ENCODE measurements at regions not wholly inside any gene's neighbourhood (a gene's known extent, or its start where the extent isn't known, plus 50 kb on each side); places are given as distances from the start of the nearest gene placed in this dataset.

DNA sequence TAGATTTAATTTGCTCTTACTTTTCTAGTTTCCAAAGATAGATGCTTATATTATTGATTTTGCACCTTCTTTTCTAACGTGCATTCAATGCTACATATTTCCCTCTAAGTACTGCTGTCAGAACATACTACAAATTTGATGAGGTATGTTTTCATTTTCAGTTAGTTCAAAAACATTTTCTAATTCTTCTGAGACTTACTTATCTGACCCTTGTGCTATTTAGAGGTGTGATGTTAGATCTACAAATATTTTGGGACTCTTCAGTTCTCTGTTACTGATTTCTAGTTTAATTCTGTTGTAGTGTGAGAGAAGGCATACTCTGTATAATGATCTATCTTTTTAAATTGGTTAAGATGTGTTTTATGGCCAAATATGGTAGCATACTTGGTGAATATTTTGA lies 97.8 kb upstream of the TMEM168 start:
- in situ Hi-C loops (cut with MboI; ENCODE audit: low sequenced_read_pairs), result no loop called here

- in situ Hi-C loops (cut with MboI; ENCODE audit: low sequenced_read_pairs), result no loop called here
Measured at GRCh38 chr7:112887337-112887736, 97.1 kb upstream of the TMEM168 start.

DNA sequence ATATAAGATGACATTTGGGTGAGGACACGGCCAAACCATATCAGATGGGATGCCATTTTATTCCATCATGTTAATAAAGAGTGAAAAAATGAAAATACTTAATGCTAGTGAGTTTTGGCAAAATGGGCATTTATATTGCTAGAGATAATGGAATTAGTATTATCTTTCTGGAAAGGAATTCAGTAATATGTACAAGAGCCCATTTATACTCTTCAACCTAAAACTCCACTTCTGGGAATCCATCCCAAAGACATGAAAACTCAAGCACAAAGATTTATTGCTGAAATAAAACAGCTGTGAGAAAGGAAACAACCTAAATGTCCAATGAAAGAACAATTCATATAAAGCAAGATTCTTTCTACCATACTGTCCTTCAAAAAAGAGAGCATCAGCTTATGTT lies 96.0 kb upstream of the TMEM168 start:
- in situ Hi-C loops (cut with MboI; ENCODE audit: low sequenced_read_pairs), result no loop called here

- in situ Hi-C loops (cut with MboI; ENCODE audit: low sequenced_read_pairs), result no loop called here
Measured at GRCh38 chr7:112882991-112883390, 92.8 kb upstream of the TMEM168 start.

DNA sequence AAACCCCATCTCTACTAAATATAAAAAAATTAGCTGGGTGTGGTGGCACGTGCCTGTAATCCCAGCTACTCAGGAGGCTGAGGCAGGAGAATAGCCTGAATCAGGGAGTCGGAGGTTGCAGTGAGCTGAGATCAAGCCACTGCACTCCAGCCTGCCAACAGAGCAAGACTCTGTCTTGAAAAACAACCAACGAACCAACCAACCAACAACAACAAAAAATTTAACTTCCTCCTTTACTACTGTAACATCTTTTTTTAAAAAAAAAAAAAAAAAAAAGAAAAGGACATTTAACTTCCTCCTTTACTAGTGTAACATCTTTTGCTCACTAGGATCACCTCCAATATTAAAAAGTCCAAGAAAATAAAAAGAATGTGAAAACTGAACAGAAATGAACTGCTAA lies 92.3 kb upstream of the TMEM168 start:
- in situ Hi-C loops (cut with MboI; ENCODE audit: low sequenced_read_pairs), result no loop called here

DNA sequence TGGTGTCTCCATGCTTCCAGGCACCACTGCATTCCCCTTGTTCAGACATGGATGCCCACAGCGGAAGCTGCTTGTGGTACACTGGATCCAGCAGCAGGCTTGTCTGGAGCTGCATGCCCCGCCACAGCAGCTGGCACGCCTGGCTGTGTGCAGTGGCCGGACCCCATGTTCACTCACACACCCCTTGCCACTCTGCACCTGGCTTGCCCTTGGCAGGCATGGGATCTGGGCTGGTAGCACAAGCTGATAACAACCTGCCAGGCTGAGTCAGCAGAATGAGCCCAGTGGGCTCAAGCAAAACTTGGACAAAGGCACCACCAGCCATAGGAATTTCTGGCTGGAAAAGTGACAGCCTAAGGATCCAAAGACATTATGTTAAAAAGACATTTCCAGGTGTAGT lies 91.8 kb upstream of the TMEM168 start:
- in situ Hi-C loops (cut with MboI; ENCODE audit: low sequenced_read_pairs), result no loop called here

DNA sequence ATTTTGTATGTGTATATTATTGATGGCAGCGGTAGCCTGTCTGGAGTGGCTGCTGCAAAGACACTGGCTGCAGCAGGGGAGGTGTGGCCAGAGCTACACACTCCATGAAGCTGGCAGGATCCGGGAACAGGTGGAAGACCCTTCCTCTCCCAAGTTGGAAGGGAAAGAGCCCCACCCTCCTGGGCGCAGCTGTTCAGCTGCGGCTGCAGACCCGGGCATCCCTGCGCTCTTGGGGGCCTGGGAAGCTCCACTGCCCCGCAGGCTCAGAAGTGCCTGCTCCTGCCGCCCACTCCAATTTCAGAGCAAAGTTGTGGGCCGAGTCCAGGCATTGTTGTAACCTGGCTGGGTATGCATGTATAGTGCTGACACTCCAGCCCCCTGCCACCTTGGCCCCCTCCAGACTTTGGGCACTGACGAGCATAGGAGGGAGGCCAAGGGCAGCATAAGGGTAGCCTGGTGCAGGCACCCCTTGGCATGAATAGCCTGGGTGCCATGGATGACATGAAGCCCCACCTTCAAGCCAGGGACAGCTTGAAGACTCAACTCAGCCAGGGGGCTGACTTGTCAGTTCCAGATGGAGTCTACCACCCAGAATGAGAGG lies 90.7 kb upstream of the TMEM168 start:
- in situ Hi-C loops (cut with MboI; ENCODE audit: low sequenced_read_pairs), result no loop called here

GRCh38 chr7:112877691-112878460 lies 87.7 kb upstream of the TMEM168 start:
- in situ Hi-C loops (cut with MboI; ENCODE audit: low sequenced_read_pairs), result no loop called here

GRCh38 chr7:112876877-112877276 lies 86.7 kb upstream of the TMEM168 start:
- in situ Hi-C loops (cut with MboI; ENCODE audit: low sequenced_read_pairs), result no loop called here

GRCh38 chr7:112874909-112875308 lies 84.7 kb upstream of the TMEM168 start:
- in situ Hi-C loops (cut with MboI; ENCODE audit: low sequenced_read_pairs), result no loop called here

DNA sequence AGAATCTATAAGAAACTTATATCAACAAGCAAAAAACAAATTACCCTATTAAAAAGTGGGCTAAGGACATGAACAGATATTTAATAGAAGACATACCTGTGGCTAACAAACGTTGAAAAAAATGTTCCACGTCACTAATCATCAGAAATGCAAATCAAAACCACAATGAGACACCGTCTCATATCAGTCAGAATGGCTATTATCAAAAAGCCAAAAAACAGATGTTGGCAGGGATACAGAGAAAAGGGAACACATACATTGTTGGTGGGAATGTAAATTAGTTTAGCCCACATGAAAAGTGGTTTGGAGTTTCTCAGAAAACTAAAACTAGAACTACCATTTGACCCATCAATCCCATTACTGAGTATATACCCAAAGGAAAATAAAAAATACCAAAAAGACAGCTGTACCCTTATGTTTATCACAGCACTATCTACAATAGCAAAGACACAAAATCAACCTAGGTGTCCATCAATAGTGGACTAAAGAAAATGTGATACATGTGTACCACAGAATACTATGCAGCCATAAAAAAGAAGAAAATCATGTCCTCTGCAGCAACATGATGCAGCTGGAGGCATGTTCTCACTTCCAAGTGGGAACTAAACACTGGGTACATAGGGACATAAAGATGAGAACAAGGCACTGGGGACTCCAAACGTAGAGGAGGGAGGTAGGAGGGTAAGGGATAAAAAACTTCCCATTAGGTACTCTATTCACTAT lies 83.8 kb upstream of the TMEM168 start:
- in situ Hi-C loops (cut with MboI; ENCODE audit: low sequenced_read_pairs), result no loop called here

DNA sequence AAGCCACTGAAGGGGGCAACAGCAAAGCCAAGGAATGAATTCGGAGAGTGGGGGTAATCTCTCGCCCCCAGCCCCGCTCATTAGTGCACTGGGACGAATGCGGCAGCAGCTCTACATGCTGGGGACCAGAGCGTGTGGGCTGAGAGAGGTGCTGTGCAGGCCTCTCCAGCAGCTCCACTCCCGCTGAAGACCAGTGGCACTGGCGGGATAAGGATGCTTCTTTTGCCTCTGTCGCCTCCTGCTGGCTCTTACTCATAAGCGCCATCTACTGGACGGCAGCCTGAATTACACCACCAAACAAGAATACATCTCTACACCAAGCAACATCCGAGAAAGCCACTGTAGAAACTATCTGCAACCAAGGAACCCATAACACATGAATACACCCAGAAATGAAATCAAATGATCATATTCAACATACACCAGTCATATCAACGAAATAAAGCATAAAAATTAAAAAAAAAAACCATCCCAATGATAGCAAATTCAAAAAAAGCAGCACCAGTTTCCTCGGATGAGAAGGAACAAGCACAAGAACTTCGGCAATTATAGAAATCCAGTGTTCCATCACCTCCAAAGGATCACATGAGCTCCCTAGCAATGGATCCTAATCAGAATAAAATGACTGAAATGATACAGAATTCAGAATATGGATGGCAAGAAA lies 79.0 kb upstream of the TMEM168 start:
- in situ Hi-C loops (cut with MboI; ENCODE audit: low sequenced_read_pairs), result no loop called here

GRCh38 chr7:112868609-112869008 lies 78.4 kb upstream of the TMEM168 start:
- in situ Hi-C loops (cut with MboI; ENCODE audit: low sequenced_read_pairs), result no loop called here

DNA sequence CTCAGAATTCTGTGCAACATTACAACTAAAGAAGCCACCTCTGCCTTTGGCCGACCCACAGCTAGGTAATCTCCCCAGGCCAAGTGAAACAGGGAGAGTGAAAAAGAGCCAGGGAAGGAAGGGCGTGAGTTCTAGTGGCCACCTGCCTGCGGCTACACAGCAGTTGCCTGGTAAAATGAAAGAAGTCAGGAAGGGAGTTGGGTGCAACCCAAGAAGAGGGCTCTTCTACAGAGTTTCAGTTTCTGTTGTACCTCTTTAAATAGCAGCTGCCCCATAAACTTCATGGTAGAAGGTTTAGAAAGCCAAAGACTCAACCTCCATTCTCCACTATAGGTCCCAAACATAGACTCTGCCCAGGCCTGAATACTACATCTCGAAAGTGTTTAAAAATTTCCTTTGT lies 76.2 kb upstream of the TMEM168 start:
- in situ Hi-C loops (cut with MboI; ENCODE audit: low sequenced_read_pairs), result no loop called here

DNA sequence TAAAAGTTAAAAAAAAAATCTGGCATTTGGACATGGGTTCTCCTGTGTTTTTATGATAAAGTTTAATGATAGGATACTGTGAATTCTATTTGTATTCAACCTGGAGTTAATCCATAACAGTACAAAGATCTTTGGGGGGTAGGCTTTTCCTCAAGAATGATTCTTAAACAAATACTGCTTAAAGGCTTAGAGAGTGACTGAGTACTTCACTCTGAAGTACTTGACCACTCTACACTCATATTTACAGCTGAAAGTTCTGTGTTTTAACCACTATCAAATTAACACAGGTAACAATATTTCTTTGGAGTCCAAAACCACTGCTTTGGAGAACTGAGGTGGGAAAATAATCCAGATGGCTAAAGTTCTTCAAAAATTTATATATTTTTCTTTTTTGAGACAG lies 74.2 kb upstream of the TMEM168 start:
- in situ Hi-C loops (cut with MboI; ENCODE audit: low sequenced_read_pairs), result no loop called here

DNA sequence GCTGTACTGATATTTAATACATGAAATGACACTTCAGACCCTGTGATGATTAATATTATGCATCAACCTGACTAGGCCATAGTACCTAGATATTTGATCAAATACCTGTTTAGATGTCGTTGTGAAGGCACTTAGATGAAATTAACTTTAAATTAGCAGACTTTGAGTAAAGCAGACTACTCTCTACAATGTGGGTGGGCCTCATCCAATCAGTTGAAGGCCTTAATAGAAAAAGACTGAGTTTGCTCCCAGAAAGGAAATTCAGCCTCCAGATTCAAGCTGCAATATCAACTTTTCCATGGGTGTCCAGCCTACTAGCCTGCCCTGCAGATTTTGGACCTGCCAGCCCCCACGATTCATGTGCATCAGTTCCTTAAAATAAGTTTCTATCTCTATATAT lies 68.6 kb upstream of the TMEM168 start:
- in situ Hi-C loops (cut with MboI; ENCODE audit: low sequenced_read_pairs), result no loop called here

DNA sequence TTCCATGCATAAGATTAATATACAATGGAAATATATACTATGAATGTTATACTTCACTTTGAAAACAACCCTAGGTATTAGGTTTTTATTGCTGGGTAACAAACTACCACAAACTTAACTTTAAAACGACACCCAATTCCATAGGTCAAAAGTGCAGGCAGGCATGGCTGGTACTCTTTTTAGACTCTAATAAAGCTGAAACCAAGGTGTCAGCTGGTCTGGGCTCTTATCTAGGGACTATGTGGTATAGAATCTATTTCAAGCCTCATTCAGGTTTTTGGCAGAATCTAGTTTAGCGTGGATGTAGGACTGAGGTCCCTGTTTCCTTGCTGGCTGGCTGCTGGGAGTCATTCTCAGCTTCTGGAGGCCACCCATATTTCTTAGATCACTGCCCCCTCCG lies 65.0 kb upstream of the TMEM168 start:
- in situ Hi-C loops (cut with MboI; ENCODE audit: low sequenced_read_pairs), result no loop called here

DNA sequence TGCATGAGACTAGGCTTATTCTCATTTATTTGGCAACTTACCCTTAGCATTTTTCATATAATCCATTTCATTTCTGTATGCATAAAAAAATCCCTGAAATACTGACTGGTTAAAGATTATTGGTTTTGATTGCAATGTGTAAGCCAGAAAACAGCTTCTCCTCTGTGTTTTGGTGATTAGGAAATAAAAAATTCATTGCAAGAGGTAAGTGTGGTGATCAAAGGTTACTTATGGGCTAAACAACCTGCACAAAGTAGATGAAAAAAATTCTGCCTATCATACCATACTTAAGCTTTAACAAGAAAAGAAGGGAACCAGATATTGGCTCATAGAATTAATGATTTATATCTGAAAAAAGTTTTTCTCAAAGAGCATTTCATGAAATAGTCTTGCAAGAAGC lies 64.0 kb upstream of the TMEM168 start:
- in situ Hi-C loops (cut with MboI; ENCODE audit: low sequenced_read_pairs), result no loop called here

- in situ Hi-C loops (cut with MboI; ENCODE audit: low sequenced_read_pairs), result no loop called here
Measured at GRCh38 chr7:112853422-112853821, 63.2 kb upstream of the TMEM168 start.

- in situ Hi-C loops (cut with MboI; ENCODE audit: low sequenced_read_pairs), result no loop called here
Measured at GRCh38 chr7:112843151-112843550, 53.0 kb upstream of the TMEM168 start.

Measured in HL-60/S4 (cell line).